Kidney epithelial cell (primary cell): ENCODE measurements at regions not wholly inside any gene's neighbourhood (a gene's known extent, or its start where the extent isn't known, plus 50 kb on each side); places are given as distances from the start of the nearest gene placed in this dataset.

Experiments used
- DNase-seq: peaks from one replicate; pipeline ENCODE4 v3.0.0-alpha.2; 2010; ENCODE audit warnings: low read depth
- H3K27me3 ChIP-seq: 2 replicates; pipeline ENCODE4 v1.6.0; 2011; ENCODE audit warnings: low read length; ENCODE audit not compliant: control insufficient read depth, insufficient read depth
- H3K36me3 ChIP-seq: 2 replicates; pipeline ENCODE4 v1.5.1; 2011; ENCODE audit warnings: low read length; ENCODE audit not compliant: control insufficient read depth, insufficient read depth
- H3K4me3 ChIP-seq: 2 replicates; pipeline ENCODE4 v1.5.1; 2011; ENCODE audit warnings: low read depth, mild to moderate bottlenecking, control low read depth, low read length
- TF ChIP-seq, protein P1 (sequence below): IDR thresholded peaks from 2 replicates; pipeline ENCODE4 v1.5.1; 2011; ENCODE audit warnings: mild to moderate bottlenecking, moderate library complexity, low read length, control low read depth, inconsistent platforms; ENCODE audit not compliant: insufficient read depth, poor library complexity, severe bottlenecking

DNA sequence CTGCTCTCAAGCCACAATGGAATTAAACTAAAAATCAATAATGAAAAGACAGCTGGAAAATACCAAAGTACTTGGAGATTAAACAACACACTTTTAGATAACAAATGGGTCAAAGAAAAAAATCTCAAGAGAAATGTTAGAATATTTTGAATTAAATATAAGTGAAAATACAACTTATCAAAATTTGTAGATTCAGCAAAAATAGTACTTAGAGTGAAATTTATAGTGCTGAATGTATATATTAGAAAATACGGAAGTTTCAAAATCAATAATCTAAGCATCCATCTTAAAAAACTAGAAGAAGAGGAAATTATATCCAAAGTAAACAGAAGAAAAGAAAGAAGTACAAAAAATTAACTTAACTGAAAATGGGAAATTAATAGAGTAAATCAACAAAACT lies 179.2 kb upstream of the CDH11 start:
- TF ChIP-seq, protein P1, sequence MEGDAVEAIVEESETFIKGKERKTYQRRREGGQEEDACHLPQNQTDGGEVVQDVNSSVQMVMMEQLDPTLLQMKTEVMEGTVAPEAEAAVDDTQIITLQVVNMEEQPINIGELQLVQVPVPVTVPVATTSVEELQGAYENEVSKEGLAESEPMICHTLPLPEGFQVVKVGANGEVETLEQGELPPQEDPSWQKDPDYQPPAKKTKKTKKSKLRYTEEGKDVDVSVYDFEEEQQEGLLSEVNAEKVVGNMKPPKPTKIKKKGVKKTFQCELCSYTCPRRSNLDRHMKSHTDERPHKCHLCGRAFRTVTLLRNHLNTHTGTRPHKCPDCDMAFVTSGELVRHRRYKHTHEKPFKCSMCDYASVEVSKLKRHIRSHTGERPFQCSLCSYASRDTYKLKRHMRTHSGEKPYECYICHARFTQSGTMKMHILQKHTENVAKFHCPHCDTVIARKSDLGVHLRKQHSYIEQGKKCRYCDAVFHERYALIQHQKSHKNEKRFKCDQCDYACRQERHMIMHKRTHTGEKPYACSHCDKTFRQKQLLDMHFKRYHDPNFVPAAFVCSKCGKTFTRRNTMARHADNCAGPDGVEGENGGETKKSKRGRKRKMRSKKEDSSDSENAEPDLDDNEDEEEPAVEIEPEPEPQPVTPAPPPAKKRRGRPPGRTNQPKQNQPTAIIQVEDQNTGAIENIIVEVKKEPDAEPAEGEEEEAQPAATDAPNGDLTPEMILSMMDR = no peak

DNA sequence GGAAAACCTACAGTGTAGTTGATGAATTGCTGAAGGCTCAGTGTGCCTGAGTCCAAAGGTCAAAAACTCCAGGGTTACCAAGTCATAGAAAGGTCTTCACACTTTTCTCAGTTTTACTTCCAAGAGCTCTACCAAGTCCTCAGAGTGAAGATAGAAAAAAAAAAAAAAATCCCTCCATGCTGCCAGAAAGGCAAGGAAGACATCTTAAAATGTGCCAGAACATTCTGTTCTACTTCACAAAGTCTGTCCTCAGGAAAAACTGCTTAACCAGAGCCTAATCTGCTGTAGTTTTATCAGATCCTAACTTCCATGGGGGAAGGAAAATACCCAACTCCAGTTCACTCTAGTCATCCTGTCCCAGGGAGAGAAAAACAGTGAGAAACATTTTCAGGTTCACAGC lies 175.6 kb upstream of the CDH11 start:
- no peaks in the 10 kb centered on the region for H3K27me3 ChIP-seq
- H3K4me3 ChIP-seq = no peak overlapping the region
- TF ChIP-seq, protein P1 = no peak
- no peak for DNase-seq
- no peaks in the 10 kb centered on the region for H3K36me3 ChIP-seq

More for the DNA sequence above, 179.2 kb upstream of the CDH11 start:
- no peak for DNase-seq
- Histone ChIP-seq H3K36me3 (no peaks in the 10 kb centered on the region), H3K4me3 (no peak overlapping the region), H3K27me3 (no peaks in the 10 kb centered on the region)

GRCh38 chr16:65295527-65295926 lies 173.7 kb upstream of the CDH11 start:
- H3K36me3 ChIP-seq = no peaks in the 10 kb centered on the region
- no peak overlapping the region for H3K4me3 ChIP-seq
- no peaks in the 10 kb centered on the region for H3K27me3 ChIP-seq
- TF ChIP-seq, protein P1 = no peak
- DNase-seq = no peak

DNA sequence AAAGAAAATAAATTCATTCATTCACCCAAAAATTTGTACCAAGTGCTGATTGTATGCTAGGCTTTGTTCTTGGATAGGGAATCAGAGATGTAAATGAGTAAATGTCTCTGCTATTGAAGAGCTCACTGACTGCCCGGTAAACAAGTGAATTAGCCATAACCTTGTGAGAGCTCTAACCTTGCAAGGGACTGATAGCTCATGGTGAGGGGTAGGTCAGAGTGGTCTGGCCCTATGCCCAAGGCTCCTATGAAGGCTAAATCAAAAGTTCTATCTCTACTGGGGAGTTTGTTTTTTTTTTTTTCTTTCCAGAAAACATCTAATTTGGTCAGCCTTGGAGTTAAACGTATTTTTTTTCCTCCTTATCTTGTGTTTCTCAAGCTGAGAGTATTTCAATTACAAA lies 172.8 kb upstream of the CDH11 start:
- TF ChIP-seq, protein P1 = no peak
- DNase-seq = no peak
- H3K4me3 ChIP-seq = no peak overlapping the region
- no peaks in the 10 kb centered on the region for H3K27me3 ChIP-seq
- no peaks in the 10 kb centered on the region for H3K36me3 ChIP-seq

GRCh38 chr16:65294165-65294564 lies 172.3 kb upstream of the CDH11 start:
- TF ChIP-seq, protein P1 = no peak
- Histone ChIP-seq H3K36me3 (no peaks in the 10 kb centered on the region), H3K4me3 (no peak overlapping the region), H3K27me3 (no peaks in the 10 kb centered on the region)
- no peak for DNase-seq

DNA sequence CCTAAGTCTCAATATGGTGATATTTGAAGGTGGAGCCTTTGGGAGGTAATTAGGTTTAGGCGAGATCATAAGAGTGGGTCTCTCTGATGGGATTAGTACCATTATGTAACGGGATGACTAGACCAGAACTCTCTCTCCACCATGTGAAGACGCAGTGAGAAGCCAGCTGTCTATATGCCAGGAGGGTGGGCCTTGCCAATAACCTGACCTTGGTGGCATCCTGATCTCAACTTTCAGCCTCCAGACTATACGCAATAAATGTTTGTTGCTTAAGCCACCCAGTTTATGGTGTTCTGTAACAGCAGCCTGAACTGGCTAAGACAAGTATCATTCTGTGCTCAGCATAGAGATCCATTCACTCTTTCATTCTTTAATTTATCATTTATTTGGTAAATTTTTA lies 167.2 kb upstream of the CDH11 start:
- Histone ChIP-seq H3K27me3 (no peaks in the 10 kb centered on the region), H3K4me3 (no peak overlapping the region), H3K36me3 (no peaks in the 10 kb centered on the region)
- DNase-seq = no peak
- TF ChIP-seq, protein P1 = no peak
